ENCODE measurements at regions not wholly inside any gene's neighbourhood (a gene's known extent, or its start where the extent isn't known, plus 50 kb on each side); places are given as distances from the start of the nearest gene placed in this dataset.

GRCh38 chr19:30236587-30236986 is 135.6 kb upstream of the ZNF536 start:
- TF ChIP-seq ZNF621 (tag by site-specific recombination; IDR thresholded peaks at IDR 0.05) (no peak), ZNF311 (tag by site-specific recombination; IDR thresholded peaks at IDR 0.05; ENCODE audit: borderline replicate concordance) (no peak), ZBTB1 (tag by site-specific recombination; IDR thresholded peaks at IDR 0.05) (no peak), ZNF335 (tag by site-specific recombination; conservative IDR thresholded peaks at IDR 0.05) (no peak), REST (tag by site-specific recombination; IDR thresholded peaks at IDR 0.05) (no peak)
